ENCODE measurements at regions not wholly inside any gene's neighbourhood (a gene's known extent, or its start where the extent isn't known, plus 50 kb on each side); places are given as distances from the start of the nearest gene placed in this dataset.

DNA sequence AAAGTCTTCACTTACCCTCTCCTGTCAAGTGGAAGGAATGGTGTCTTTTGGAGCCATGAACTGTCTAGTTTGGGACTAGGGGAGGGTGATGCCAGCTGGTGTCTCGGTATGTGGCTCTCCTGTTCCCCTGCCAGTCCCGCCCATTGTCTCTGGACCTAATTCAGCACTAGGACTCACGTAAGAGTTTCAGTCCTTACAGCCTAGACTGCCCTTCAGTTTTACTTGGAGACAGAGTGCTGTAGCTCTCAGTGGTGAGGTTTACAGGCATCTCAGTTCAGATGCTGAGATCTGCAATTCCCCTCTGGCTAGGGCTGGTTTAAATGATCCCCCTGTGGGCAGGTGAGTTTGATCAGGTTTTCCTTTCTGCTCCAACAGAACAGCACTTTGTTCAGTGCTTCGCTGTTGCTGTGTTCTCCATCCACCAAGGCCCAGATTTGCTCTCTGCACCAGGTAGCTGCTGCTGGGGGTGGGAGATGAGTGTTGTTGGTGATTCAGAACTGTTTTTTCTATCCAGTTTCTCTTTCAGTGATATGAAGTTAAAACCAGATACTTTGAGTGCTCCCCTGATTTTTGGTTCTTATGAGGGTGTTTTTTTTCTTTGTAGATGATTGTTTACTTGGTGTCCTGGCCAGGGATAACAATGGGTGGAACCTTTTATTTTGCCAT, 198.3 kb upstream of the RNPC3 start:
- no peak overlapping the region for H3K27ac ChIP-seq (ENCODE audit: insufficient read depth, low read length)
- H2AFZ ChIP-seq (ENCODE audit: low read length) = no peak overlapping the region
- H3K36me3 ChIP-seq (ENCODE audit: control insufficient read depth, insufficient read depth, low read length) = no peaks in the 10 kb centered on the region
- no peaks in the 10 kb centered on the region for H3K4me1 ChIP-seq (ENCODE audit: control insufficient read depth, extremely low read depth, insufficient read depth, low read length)
- no peaks in the 10 kb centered on the region for H3K9me3 ChIP-seq (ENCODE audit: control insufficient read depth, insufficient read depth, low read depth, low read length)
- DNase-seq (ENCODE audit: low read depth in 2 of 2) = no peak
- H3K27me3 ChIP-seq (ENCODE audit: control insufficient read depth, insufficient read depth, low read length) = no peaks in the 10 kb centered on the region
- no peak overlapping the region for H3K9ac ChIP-seq (ENCODE audit: insufficient read depth, low read length)
- H4K20me1 ChIP-seq (ENCODE audit: control insufficient read depth, extremely low read depth, insufficient read depth, low read length) = no peaks in the 10 kb centered on the region
- no peak overlapping the region for H3K4me3 ChIP-seq (replicated peaks in 1 of 4; ENCODE audit: control extremely low read depth in 1 of 4, insufficient read depth in 1 of 4, low read depth in 3 of 4, low read length in 4 of 4)
- H3K4me2 ChIP-seq (ENCODE audit: extremely low read depth, insufficient read depth, low read length) = no peak overlapping the region
- no peaks in the 10 kb centered on the region for H3K79me2 ChIP-seq (ENCODE audit: control insufficient read depth, insufficient read depth, low read length)
- TF ChIP-seq, protein P1, sequence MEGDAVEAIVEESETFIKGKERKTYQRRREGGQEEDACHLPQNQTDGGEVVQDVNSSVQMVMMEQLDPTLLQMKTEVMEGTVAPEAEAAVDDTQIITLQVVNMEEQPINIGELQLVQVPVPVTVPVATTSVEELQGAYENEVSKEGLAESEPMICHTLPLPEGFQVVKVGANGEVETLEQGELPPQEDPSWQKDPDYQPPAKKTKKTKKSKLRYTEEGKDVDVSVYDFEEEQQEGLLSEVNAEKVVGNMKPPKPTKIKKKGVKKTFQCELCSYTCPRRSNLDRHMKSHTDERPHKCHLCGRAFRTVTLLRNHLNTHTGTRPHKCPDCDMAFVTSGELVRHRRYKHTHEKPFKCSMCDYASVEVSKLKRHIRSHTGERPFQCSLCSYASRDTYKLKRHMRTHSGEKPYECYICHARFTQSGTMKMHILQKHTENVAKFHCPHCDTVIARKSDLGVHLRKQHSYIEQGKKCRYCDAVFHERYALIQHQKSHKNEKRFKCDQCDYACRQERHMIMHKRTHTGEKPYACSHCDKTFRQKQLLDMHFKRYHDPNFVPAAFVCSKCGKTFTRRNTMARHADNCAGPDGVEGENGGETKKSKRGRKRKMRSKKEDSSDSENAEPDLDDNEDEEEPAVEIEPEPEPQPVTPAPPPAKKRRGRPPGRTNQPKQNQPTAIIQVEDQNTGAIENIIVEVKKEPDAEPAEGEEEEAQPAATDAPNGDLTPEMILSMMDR (conservative IDR thresholded peaks at IDR 0.05 in 1 of 2, IDR thresholded peaks at IDR 0.05 in 1 of 2; ENCODE audit: low read depth in 1 of 2, low read length in 2 of 2) = no peak
- TF ChIP-seq EZH2 (IDR thresholded peaks at IDR 0.05; ENCODE audit: low read length, missing control alignments) = no peak

DNA sequence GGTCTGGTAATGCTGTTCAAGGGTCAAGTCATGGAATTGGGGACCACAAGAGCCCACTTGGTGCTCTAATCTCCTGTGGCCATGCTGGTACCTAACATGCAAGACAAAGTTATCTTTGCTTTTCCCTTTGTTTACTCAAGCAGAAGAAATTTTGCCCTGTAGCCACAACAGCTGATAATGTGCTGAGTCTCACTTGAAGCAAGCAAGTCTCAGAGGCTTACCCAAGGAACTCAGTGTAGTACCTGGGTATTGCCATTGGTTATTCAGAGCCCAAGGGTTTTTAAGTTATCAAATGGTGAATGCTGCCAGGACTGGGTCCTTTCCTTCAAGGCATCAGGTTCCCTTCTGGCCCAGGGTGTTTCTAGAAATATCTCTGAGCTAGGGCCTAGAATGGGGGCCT, 198.9 kb upstream of the RNPC3 start:
- Histone ChIP-seq H3K79me2 (ENCODE audit: control insufficient read depth, insufficient read depth, low read length) (no peaks in the 10 kb centered on the region), H4K20me1 (ENCODE audit: control insufficient read depth, extremely low read depth, insufficient read depth, low read length) (no peaks in the 10 kb centered on the region), H3K4me1 (ENCODE audit: control insufficient read depth, extremely low read depth, insufficient read depth, low read length) (no peaks in the 10 kb centered on the region), H3K4me2 (ENCODE audit: extremely low read depth, insufficient read depth, low read length) (no peak overlapping the region), H3K27me3 (ENCODE audit: control insufficient read depth, insufficient read depth, low read length) (no peaks in the 10 kb centered on the region), H3K9me3 (ENCODE audit: control insufficient read depth, insufficient read depth, low read depth, low read length) (no peaks in the 10 kb centered on the region), H3K27ac (ENCODE audit: insufficient read depth, low read length) (no peak overlapping the region), H3K36me3 (ENCODE audit: control insufficient read depth, insufficient read depth, low read length) (no peaks in the 10 kb centered on the region), H3K4me3 (replicated peaks in 1 of 4; ENCODE audit: control extremely low read depth in 1 of 4, insufficient read depth in 1 of 4, low read depth in 3 of 4, low read length in 4 of 4) (no peak overlapping the region), H3K9ac (ENCODE audit: insufficient read depth, low read length) (no peak overlapping the region), H2AFZ (ENCODE audit: low read length) (no peak overlapping the region)
- no peak for TF ChIP-seq EZH2 (IDR thresholded peaks at IDR 0.05; ENCODE audit: low read length, missing control alignments)
- TF ChIP-seq, protein P1 (conservative IDR thresholded peaks at IDR 0.05 in 1 of 2, IDR thresholded peaks at IDR 0.05 in 1 of 2; ENCODE audit: low read depth in 1 of 2, low read length in 2 of 2) = no peak
- peak in 1 of 2 donors; percentile 25 for DNase-seq (ENCODE audit: low read depth in 2 of 2)

DNA sequence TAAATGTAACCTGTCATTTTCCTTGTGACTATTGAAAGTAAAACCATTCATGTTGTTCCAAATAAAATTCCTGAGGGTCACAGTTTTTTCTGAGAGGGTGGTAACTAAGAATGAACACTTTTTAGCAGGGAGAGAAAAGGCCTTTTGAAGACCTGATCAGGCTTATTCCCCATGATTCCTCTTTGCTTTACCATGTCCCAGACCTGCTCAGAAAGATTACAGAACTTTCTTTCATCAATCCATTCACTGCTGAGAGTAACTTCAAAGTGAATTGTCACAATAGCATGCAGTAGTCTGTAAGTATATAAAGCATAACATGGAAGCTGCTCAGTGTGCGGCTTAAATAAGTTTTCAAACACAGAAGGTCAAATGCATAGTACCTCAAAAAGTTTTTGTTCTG, 201.5 kb upstream of the COL11A1 start:
- no peaks in the 10 kb centered on the region for H3K27me3 ChIP-seq (ENCODE audit: control insufficient read depth, insufficient read depth, low read length)
- H3K9me3 ChIP-seq (ENCODE audit: control insufficient read depth, insufficient read depth, low read depth, low read length) = no peaks in the 10 kb centered on the region
- no peak for TF ChIP-seq EZH2 (IDR thresholded peaks at IDR 0.05; ENCODE audit: low read length, missing control alignments)
- TF ChIP-seq, protein P1 (conservative IDR thresholded peaks at IDR 0.05 in 1 of 2, IDR thresholded peaks at IDR 0.05 in 1 of 2; ENCODE audit: low read depth in 1 of 2, low read length in 2 of 2) = no peak
- no peaks in the 10 kb centered on the region for H3K79me2 ChIP-seq (ENCODE audit: control insufficient read depth, insufficient read depth, low read length)
- no peak overlapping the region for H3K4me2 ChIP-seq (ENCODE audit: extremely low read depth, insufficient read depth, low read length)
- H3K27ac ChIP-seq (ENCODE audit: insufficient read depth, low read length) = no peak overlapping the region
- H3K36me3 ChIP-seq (ENCODE audit: control insufficient read depth, insufficient read depth, low read length) = no peaks in the 10 kb centered on the region
- H3K4me3 ChIP-seq (replicated peaks in 1 of 4; ENCODE audit: control extremely low read depth in 1 of 4, insufficient read depth in 1 of 4, low read depth in 3 of 4, low read length in 4 of 4) = no peak overlapping the region
- no peaks in the 10 kb centered on the region for H3K4me1 ChIP-seq (ENCODE audit: control insufficient read depth, extremely low read depth, insufficient read depth, low read length)
- DNase-seq (ENCODE audit: low read depth in 2 of 2) = no peak
- H4K20me1 ChIP-seq (ENCODE audit: control insufficient read depth, extremely low read depth, insufficient read depth, low read length) = no peaks in the 10 kb centered on the region
- H2AFZ ChIP-seq (ENCODE audit: low read length) = no peak overlapping the region
- H3K9ac ChIP-seq (ENCODE audit: insufficient read depth, low read length) = no peak overlapping the region
